Pancreas (tissue), 10 donors: ENCODE measurements at regions not wholly inside any gene's neighbourhood (a gene's known extent, or its start where the extent isn't known, plus 50 kb on each side); places are given as distances from the start of the nearest gene placed in this dataset.

Source experiments
- ATAC-seq, 4 donors: fragments of 200-7000 bp; cut with Tn5 transposase; one replicate each; pipeline versions ENCODE4 v1.8.0 to v1.9.1; 2020; ENCODE audit warnings: mild to moderate bottlenecking in 4 of 4, moderate library complexity in 4 of 4
- DNase-seq, 6 donors: peaks; one replicate each; pipeline ENCODE4 v3.0.0-alpha.2; 2020
- FAIRE-seq: peaks from 2 replicates; lab custom pipeline; 2012; peaks lifted over from hg19 to GRCh38; lab: Jason Lieb, UNC
- H3K27ac ChIP-seq, 4 donors: fragments of 200-600 bp; sonication (generic); 1 replicate in 3 of 4; 2 replicates in 1 of 4; pipeline versions ENCODE4 v1.5.0 to v1.8.0; 2020
- H3K27me3 ChIP-seq, 4 donors: fragments of 200-600 bp; one replicate each; pipeline ENCODE4 v1.8.0; 2021
- H3K36me3 ChIP-seq, 3 donors: fragments of 200-600 bp; sonication (generic) in 1 of 3; one replicate each; pipeline versions ENCODE4 v1.5.0 to v1.8.0; 2020 to 2021
- H3K4me1 ChIP-seq, 3 donors: fragments of 200-600 bp; one replicate each; pipeline ENCODE4 v1.8.0; 2021
- H3K4me3 ChIP-seq, 4 donors: fragments of 200-600 bp; sonication (generic) in 2 of 4; one replicate each; pipeline versions ENCODE4 v1.5.0 to v1.8.0; 2020 to 2021
- H3K9me3 ChIP-seq, 4 donors: fragments of 200-600 bp; one replicate each; pipeline ENCODE4 v1.8.0; 2021
- CTCF ChIP-seq, 4 donors: fragments of 200-600 bp; sonication (generic) in 3 of 4; IDR thresholded peaks; one replicate each; pipeline versions ENCODE4 v1.5.0 to v1.8.0; 2021; ENCODE audit warnings: antibody characterized with exemption in 4 of 4
- WGBS, 2 donors: extraction: QIAGEN DNeasy Blood & Tissue Kit; methylation state at CpG; one replicate each; pipeline ENCODE4 v1.1.7; 2013; 5-methylcytosine and 5-hydroxymethylcytosine counted together
- intact Hi-C, 3 donors: fragments of 100-400 bp; cut with DNase I; formaldehyde crosslinking; loops; one replicate each; pipeline versions ENCODE4 v1.11.1 to v1.14.2; 2022
- donor health status: healthy with polysubstance abuse.
- donor health status: DM: no; HTN: no; CAD: no; lungs with moderate emphysema.
- donor health status: DM: no; HTN: no; CAD: no.
- donor health status: control.
- donor health status: control.
- donor health status: Bipolar disorder and iron deficiency.
- donor health status: DM: yes; HTN: yes; CAD: no.
- donor health status: DM: no; HTN: no; CAD: no.
- donor health status: DM: no; HTN: no; CAD: no.
- donor health status: DM: yes; HTN: yes; CAD: no.

DNA sequence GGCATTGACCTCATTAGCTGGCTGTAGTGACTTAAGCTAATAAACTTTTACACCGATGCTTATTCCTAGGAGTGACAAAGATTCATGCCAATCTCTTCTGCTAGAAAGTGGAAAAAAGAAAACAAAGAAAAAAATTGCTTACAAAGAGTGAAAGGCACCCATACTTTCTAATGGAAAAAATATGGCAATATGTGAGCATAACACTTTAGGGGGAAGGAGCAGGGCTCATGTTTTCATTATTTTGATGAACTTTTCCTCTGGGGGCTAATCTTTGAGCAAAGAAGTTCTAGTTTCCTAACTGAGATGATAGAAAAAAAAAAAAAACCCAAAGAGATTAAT, 94.8 kb upstream of the THRB start:
- Histone ChIP-seq H3K4me1 (no peaks in the 10 kb centered on the region), H3K27me3 (peaks cover 0 to 7% (median 0%) of the 10 kb centered on the region in 4 donors), H3K27ac (no peak overlapping the region), H3K9me3 (no peaks in the 10 kb centered on the region), H3K36me3 (no peaks in the 10 kb centered on the region), H3K4me3 (no peak overlapping the region)
- TF ChIP-seq CTCF (IDR thresholded peaks at IDR 0.05), result no peak
- ATAC-seq, result no peak
- WGBS, 2 donors, result 53 to 67% methylated on average over 1 of the region's 1 CpG
- intact Hi-C loops, result no loop called here
- FAIRE-seq, result no peak
- no peak for DNase-seq

DNA sequence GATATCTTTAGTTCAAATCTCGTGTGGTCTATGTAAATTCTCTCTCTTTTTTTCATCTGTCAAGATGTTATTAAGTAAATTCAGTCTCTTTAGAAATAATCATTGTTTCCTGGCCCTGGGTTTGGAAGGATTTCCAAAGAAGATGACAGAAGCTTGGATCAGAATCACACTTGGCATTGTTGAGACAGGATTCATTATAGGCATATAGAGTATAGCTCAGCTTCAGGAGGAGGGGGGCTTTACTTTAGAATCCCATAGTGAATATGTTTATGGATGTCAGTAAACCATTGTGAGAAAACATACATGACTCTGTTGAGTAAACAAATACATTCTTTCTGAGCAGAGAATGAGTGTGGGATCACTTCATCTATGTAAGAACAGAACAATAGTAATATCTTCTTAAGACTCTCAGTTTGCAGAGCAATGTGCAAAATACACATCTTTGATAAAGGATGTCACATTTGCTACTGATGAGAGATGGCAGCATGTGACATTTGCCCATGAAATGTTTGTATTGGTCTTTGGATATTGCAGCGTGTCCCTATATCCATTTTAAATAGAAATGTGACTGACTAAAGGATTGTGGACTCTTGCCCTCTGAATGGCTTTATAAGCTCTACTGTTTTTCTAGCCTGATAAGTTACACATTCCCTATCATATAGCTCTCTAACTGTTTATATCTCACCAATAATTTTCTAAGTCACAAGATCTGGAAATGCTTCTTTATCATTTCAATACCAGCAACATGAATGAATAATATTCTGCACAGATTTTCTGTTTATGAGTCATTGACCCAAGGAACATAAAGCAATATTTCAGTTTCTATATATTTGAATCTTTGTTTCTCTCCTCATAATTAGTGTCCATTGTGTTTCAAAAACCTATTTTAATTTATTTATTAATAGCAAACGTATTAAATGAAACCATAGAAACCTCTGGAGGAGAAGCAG, 95.6 kb upstream of the THRB start:
- 51 to 54% methylated on average over 3 of the region's 3 CpGs for WGBS, 2 donors
- FAIRE-seq, result peak; percentile 51
- intact Hi-C loops, result no loop called here
- no peak for TF ChIP-seq CTCF (IDR thresholded peaks at IDR 0.05)
- ATAC-seq, result no peak
- H3K27ac ChIP-seq, result no peak overlapping the region
- H3K4me3 ChIP-seq, result no peak overlapping the region
- H3K36me3 ChIP-seq, result no peaks in the 10 kb centered on the region
- H3K4me1 ChIP-seq, result no peaks in the 10 kb centered on the region
- H3K9me3 ChIP-seq, result no peaks in the 10 kb centered on the region
- DNase-seq, result no peak
- no peaks in the 10 kb centered on the region for H3K27me3 ChIP-seq

DNA sequence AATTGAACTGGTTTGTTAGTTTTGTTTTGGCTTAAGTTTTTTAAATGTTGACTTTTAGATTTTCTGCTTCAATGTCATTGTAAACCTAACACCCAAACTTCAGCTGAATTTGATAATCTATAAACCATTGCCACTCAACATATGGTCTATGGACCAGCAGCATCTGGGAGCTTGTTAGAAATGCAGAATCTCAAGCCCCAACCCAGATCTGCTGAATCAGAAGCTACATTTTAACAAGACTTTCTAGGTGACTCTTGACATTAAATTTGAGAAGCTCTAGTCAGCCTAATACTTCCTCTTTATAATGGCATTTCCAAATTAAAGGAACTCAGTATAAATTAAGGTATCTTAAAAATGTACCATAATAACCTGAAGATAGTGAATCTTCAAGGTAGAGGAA, 96.5 kb upstream of the THRB start:
- H3K4me1 ChIP-seq, result no peaks in the 10 kb centered on the region
- no peaks in the 10 kb centered on the region for H3K27me3 ChIP-seq
- H3K36me3 ChIP-seq, result no peaks in the 10 kb centered on the region
- intact Hi-C loops, result no loop called here
- no peak for DNase-seq
- no peak overlapping the region for H3K4me3 ChIP-seq
- H3K27ac ChIP-seq, result no peak overlapping the region
- H3K9me3 ChIP-seq, result no peaks in the 10 kb centered on the region
- no peak for TF ChIP-seq CTCF (IDR thresholded peaks at IDR 0.05)
- no peak for FAIRE-seq
- no peak for ATAC-seq

DNA sequence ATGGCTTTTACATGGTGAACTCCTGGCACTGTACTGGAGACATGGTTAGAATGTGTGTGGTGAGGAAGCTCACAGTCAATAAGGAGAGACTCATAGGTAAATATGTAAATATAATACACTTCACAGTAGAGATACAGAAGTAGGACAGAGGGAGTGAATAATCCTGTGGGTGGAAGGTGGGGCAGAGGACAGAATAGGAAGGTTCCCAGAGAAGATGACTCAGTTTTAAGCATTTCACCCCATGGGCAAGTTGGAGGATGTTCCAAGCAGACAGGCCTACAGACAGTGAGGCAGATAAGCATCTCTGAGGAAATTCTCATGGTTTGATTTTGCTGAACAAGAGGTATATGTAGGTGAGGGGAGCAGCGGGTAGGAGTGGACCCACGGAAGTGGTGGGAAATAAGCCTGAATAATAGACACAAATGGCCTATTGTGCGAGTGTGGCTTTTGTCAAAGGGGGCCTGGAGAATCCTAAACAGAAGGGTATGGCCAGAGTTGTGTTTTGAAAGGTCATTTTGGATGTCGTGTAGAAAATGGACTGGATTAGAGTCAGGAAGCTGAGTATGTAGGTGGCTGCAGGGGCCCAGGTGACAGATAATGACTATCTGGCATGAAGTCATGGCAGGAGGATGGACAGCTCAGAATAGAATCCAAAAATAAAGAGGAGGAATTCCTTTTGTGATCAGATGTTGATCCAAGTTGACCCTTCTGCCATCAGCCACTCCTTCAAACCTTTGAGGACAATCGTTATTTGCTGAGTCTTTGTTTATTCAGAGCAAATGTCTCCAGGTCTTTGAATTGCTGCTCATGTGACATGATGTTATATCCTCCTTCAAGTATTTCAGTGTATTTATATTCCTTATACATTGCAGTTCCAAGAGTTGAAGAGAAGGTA, 97.3 kb upstream of the THRB start:
- no peaks in the 10 kb centered on the region for H3K4me1 ChIP-seq
- no peaks in the 10 kb centered on the region for H3K27me3 ChIP-seq
- TF ChIP-seq CTCF (IDR thresholded peaks at IDR 0.05), result no peak
- DNase-seq (no peak), ATAC-seq (no peak), FAIRE-seq (no peak)
- WGBS, 2 donors, result 87 to 91% methylated on average over 5 of the region's 5 CpGs
- H3K27ac ChIP-seq, result no peak overlapping the region
- no peak overlapping the region for H3K4me3 ChIP-seq
- intact Hi-C loops, result no loop called here
- no peaks in the 10 kb centered on the region for H3K36me3 ChIP-seq
- no peaks in the 10 kb centered on the region for H3K9me3 ChIP-seq
